Heart left ventricle (tissue), 13 donors: ENCODE measurements at regions not wholly inside any gene's neighbourhood (a gene's known extent, or its start where the extent isn't known, plus 50 kb on each side); places are given as distances from the start of the nearest gene placed in this dataset.

ENCODE experiments used
- POLR2A ChIP-seq, 2 donors: fragments of 450-650 bp; IDR thresholded peaks; one replicate each; pipeline ENCODE4 v1.6.1; 2017; ENCODE audit warnings: antibody characterized with exemption in 2 of 2, mild to moderate bottlenecking in 2 of 2, moderate library complexity in 2 of 2
- TF ChIP-seq, protein P1 (sequence below), 12 donors: fragments of 200-600 bp; sonication (generic) in 4 of 12; IDR thresholded peaks; one replicate each; pipeline versions ENCODE4 v1.5.0 to v1.8.0; 2018 to 2022; ENCODE audit warnings: antibody characterized with exemption in 12 of 12, mild to moderate bottlenecking in 5 of 12
- donor health status: ischemic (EF 13 %, LVEDD 7.1; RV severe dilation, severe dysfunction).
- donor health status: DM: no; HTN: yes; CAD: no.
- donor health status: DM: no; HTN: no; CAD: no.
- donor health status: ischemic (EF 25% LVEDD 6.9; RV normal size, moderate dysfunction).
- donor health status: ischemic (EF 25% LVEDD 5.7; RV mildly dilated, moderate dysfunction).
- donor health status: ischemic (EF 35%, LVEDD 5.7; RV mildly dilated, moderate dysfunction).
- donor health status: nonischemic (EF 11% LVEDD 7.7; RV severe dilation, severe dysfunction).
- donor health status: DM: yes; HTN: yes; CAD: no.
- donor health status: PGD.
- donor health status: ischemic (EF 29% LVEDD 5.4; RV normal size, mild dysfunction).
- donor health status: nonischemic (EF 23%, LVEDD 6.1; RV moderate dilation, normal function).

DNA sequence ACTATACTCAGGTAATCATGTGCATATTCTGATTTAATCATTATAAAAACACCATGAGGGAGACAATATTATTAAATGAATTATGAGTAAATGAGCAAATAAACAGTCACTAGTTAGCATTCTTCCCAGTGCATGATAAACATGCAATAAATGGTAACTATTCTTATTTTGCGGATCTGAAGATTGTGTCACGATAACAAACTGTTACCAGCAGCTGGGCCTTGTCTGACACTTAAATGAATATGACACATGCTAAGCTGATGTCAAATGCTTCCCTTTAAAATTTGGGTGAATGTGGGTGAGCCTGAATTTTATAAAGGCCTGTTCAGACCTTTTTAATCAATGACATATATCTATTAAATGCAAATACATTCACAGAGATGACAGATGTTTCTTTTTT, 68.2 kb upstream of the KIT start:
- TF ChIP-seq, protein P1, sequence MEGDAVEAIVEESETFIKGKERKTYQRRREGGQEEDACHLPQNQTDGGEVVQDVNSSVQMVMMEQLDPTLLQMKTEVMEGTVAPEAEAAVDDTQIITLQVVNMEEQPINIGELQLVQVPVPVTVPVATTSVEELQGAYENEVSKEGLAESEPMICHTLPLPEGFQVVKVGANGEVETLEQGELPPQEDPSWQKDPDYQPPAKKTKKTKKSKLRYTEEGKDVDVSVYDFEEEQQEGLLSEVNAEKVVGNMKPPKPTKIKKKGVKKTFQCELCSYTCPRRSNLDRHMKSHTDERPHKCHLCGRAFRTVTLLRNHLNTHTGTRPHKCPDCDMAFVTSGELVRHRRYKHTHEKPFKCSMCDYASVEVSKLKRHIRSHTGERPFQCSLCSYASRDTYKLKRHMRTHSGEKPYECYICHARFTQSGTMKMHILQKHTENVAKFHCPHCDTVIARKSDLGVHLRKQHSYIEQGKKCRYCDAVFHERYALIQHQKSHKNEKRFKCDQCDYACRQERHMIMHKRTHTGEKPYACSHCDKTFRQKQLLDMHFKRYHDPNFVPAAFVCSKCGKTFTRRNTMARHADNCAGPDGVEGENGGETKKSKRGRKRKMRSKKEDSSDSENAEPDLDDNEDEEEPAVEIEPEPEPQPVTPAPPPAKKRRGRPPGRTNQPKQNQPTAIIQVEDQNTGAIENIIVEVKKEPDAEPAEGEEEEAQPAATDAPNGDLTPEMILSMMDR (IDR thresholded peaks at IDR 0.05), result no peak
- TF ChIP-seq POLR2A (IDR thresholded peaks at IDR 0.05), result no peak
